SK-N-SH (cell line): ENCODE measurements at regions not wholly inside any gene's neighbourhood (a gene's known extent, or its start where the extent isn't known, plus 50 kb on each side); places are given as distances from the start of the nearest gene placed in this dataset.

Experiments used
- CTCF ChIA-PET: fragments of 300-600, 350-600 bp; formaldehyde crosslinking; extraction: SDS; loops from one replicate; lab custom pipeline; 2021; lab: Yijun Ruan, JAX
- POLR2A ChIA-PET: fragments of 350-600 bp; sonication (Branson Sonifier 250); formaldehyde crosslinking; extraction: SDS; loops from one replicate; lab custom pipeline; 2020; ENCODE audit warnings: antibody characterized with exemption, inconsistent platforms; lab: Yijun Ruan, JAX
- DNase-seq: peaks from one replicate; pipeline ENCODE4 v3.0.0; 2012
- H2AFZ ChIP-seq: fragments of 200-600 bp; sonication (generic); 2 replicates; pipeline ENCODE4 v1.8.1; 2016; ENCODE audit warnings: antibody characterized with exemption, mild to moderate bottlenecking, low read depth
- H3F3A ChIP-seq: fragments of 200-600 bp; sonication (generic); replicated peaks from 2 replicates; pipeline ENCODE3; 2016; ENCODE audit warnings: antibody characterized with exemption, mild to moderate bottlenecking; ENCODE audit not compliant: insufficient read depth
- H3K27ac ChIP-seq, 2 experiments: fragments of 200-500 bp in 1 of 2; fragments of 200-600 bp in 1 of 2; sonication (Bioruptor generic) in 1 of 2; sonication (generic), shearing (Covaris generic) in 1 of 2; 2 replicates each; pipeline versions ENCODE4 v1.5.1 to v1.6.1; 2014 to 2016; ENCODE audit warnings: low read depth in 2 of 2, inconsistent platforms in 1 of 2, low read length in 1 of 2, mild to moderate bottlenecking in 1 of 2, mixed read lengths in 1 of 2
- H3K27me3 ChIP-seq: fragments of 200-600 bp; sonication (generic), shearing (Covaris generic); 2 replicates; pipeline ENCODE4 v1.6.1; 2016; ENCODE audit warnings: mixed run types; ENCODE audit not compliant: insufficient read depth
- H3K36me3 ChIP-seq, 2 experiments: fragments of 200-500 bp in 1 of 2; fragments of 200-600 bp in 1 of 2; sonication (Bioruptor generic) in 1 of 2; sonication (generic) in 1 of 2; replicated peaks in 1 of 2; 2 replicates each; pipeline versions ENCODE3 to v1.5.1; 2014 to 2016; ENCODE audit warnings: low read length in 1 of 2, mild to moderate bottlenecking in 1 of 2; ENCODE audit not compliant: insufficient read depth in 2 of 2, control insufficient read depth in 1 of 2
- H3K4me1 ChIP-seq, 2 experiments: fragments of 200-500 bp in 1 of 2; fragments of 200-600 bp in 1 of 2; sonication (Bioruptor generic) in 1 of 2; sonication (generic), shearing (Covaris generic) in 1 of 2; 2 replicates each; pipeline versions ENCODE4 v1.5.1 to v1.6.1; 2014 to 2016; ENCODE audit warnings: low read depth in 1 of 2, low read length in 1 of 2, mixed run types in 1 of 2; ENCODE audit not compliant: insufficient read depth in 2 of 2, control insufficient read depth in 1 of 2
- H3K4me2 ChIP-seq: fragments of 200-600 bp; sonication (generic), shearing (Covaris generic); 2 replicates; pipeline ENCODE4 v1.6.1; 2017; ENCODE audit warnings: mixed run types
- H3K4me3 ChIP-seq, 2 experiments: fragments of 200-500 bp in 1 of 2; fragments of 200-600 bp in 1 of 2; sonication (Bioruptor generic) in 1 of 2; sonication (generic), shearing (Covaris generic) in 1 of 2; 2 replicates each; pipeline versions ENCODE4 v1.5.1 to v1.8.1; 2014 to 2016; ENCODE audit warnings: low read depth in 2 of 2, inconsistent platforms in 1 of 2, low read length in 1 of 2, mild to moderate bottlenecking in 1 of 2, mixed read lengths in 1 of 2, moderate library complexity in 1 of 2
- H3K79me2 ChIP-seq: fragments of 200-600 bp; sonication (generic); 2 replicates; pipeline ENCODE4 v1.8.1; 2017; ENCODE audit warnings: mild to moderate bottlenecking; ENCODE audit not compliant: insufficient read depth
- H3K9ac ChIP-seq: fragments of 200-600 bp; sonication (generic); 2 replicates; pipeline ENCODE4 v1.6.1; 2017; ENCODE audit warnings: mixed run types
- H3K9me2 ChIP-seq: fragments of 200-600 bp; sonication (generic); 2 replicates; pipeline ENCODE4 v1.6.1; 2017; ENCODE audit warnings: mixed run types
- H3K9me3 ChIP-seq: fragments of 200-600 bp; sonication (generic); 2 replicates; pipeline ENCODE4 v1.6.1; 2017; ENCODE audit warnings: mixed run types, mild to moderate bottlenecking, moderate library complexity
- H4K20me1 ChIP-seq: fragments of 200-600 bp; sonication (generic); 2 replicates; pipeline ENCODE4 v1.6.1; 2017; ENCODE audit warnings: mild to moderate bottlenecking, mixed run types; ENCODE audit not compliant: insufficient read depth
- CHD2 ChIP-seq: fragments of 150-350 bp; IDR thresholded peaks from 2 replicates; pipeline ENCODE4 v1.6.1; 2018; ENCODE audit warnings: low read length; ENCODE audit not compliant: partially characterized antibody
- EP300 ChIP-seq, 2 experiments: IDR thresholded peaks; 2 replicates each; pipeline versions ENCODE4 v1.4.0 to v1.6.1; 2012; ENCODE audit warnings: borderline replicate concordance in 1 of 2, low read depth in 1 of 2, low read length in 1 of 2
- FOSL2 ChIP-seq: IDR thresholded peaks from 2 replicates; pipeline ENCODE4 v1.4.0; 2012; ENCODE audit warnings: low read depth, mild to moderate bottlenecking, moderate library complexity, borderline replicate concordance
- FOXM1 ChIP-seq: IDR thresholded peaks from 2 replicates; pipeline ENCODE4 v1.4.0; 2012; ENCODE audit warnings: low read depth, mild to moderate bottlenecking
- GABPA ChIP-seq: IDR thresholded peaks from 2 replicates; pipeline ENCODE4 v1.4.0; 2012; ENCODE audit warnings: low read depth, mild to moderate bottlenecking
- GATA2 ChIP-seq: sonication (generic); formaldehyde crosslinking; IDR thresholded peaks from 2 replicates; pipeline ENCODE4 v1.5.0; 2020; ENCODE audit warnings: mild to moderate bottlenecking, missing genetic modification reagents
- MEF2A ChIP-seq: IDR thresholded peaks from 2 replicates; pipeline ENCODE4 v1.4.0; 2012; ENCODE audit warnings: low read depth, borderline replicate concordance
- NFIC ChIP-seq: IDR thresholded peaks from 2 replicates; pipeline ENCODE4 v1.4.0; 2012; ENCODE audit warnings: borderline replicate concordance
- NRF1 ChIP-seq: IDR thresholded peaks from 2 replicates; pipeline ENCODE4 v1.6.1; 2012; ENCODE audit warnings: low read depth, mild to moderate bottlenecking, low read length
- PBX3 ChIP-seq: IDR thresholded peaks from 2 replicates; pipeline ENCODE4; 2012
- RAD21 ChIP-seq: IDR thresholded peaks from 2 replicates; pipeline ENCODE4 v1.6.1; 2012; ENCODE audit warnings: mild to moderate bottlenecking, low read length
- RFX5 ChIP-seq: IDR thresholded peaks from 2 replicates; pipeline ENCODE4 v1.6.1; 2012; ENCODE audit warnings: mild to moderate bottlenecking, improper control_type of control experiment, low read length
- SMC3 ChIP-seq: IDR thresholded peaks from 2 replicates; pipeline ENCODE4 v1.6.1; 2012; ENCODE audit warnings: low read depth, low read length, improper control_type of control experiment
- TAF1 ChIP-seq: IDR thresholded peaks from 2 replicates; pipeline ENCODE4 v1.6.1; 2012; ENCODE audit warnings: low read depth, mild to moderate bottlenecking, low read length, moderate library complexity, borderline replicate concordance
- TCF12 ChIP-seq: IDR thresholded peaks from 2 replicates; pipeline ENCODE4 v1.4.0; 2012
- YY1 ChIP-seq: IDR thresholded peaks from 2 replicates; pipeline ENCODE4 v1.4.0; 2012; ENCODE audit warnings: low read depth, mild to moderate bottlenecking
- WGBS: methylation state at CpG from one replicate; pipeline ENCODE4 v1.1.6; 2017; ENCODE audit warnings: low lambda C conversion rate; 5-methylcytosine and 5-hydroxymethylcytosine counted together
- TF ChIP-seq, protein P1 (sequence below): IDR thresholded peaks from 2 replicates; pipeline ENCODE4 v1.4.0; 2012; ENCODE audit warnings: low read depth
- TF ChIP-seq, protein P2 (sequence below): IDR thresholded peaks from 2 replicates; pipeline ENCODE4 v1.4.0; 2012; ENCODE audit warnings: low read depth, borderline replicate concordance
- TF ChIP-seq, protein P3 (sequence below): IDR thresholded peaks from 2 replicates; pipeline ENCODE4 v1.6.1; 2012; ENCODE audit warnings: mild to moderate bottlenecking, low read depth, low read length, moderate library complexity

GRCh38 chr1:79603843-79604242, 597.3 kb upstream of the ADGRL4 start:
- ChIA-PET POLR2A (no interaction called here), CTCF (no interaction called here)
- no peak overlapping the region for H3K4me3 ChIP-seq
- H4K20me1 ChIP-seq = no peaks in the 10 kb centered on the region
- H3K4me1 ChIP-seq = no peaks in the 10 kb centered on the region; a peak in 1 of 4 replicates
- H2AFZ ChIP-seq = no peak overlapping the region
- H3K4me2 ChIP-seq = no peak overlapping the region
- no peak overlapping the region for H3K9ac ChIP-seq
- H3K79me2 ChIP-seq = no peaks in the 10 kb centered on the region
- H3K27ac ChIP-seq = no peak overlapping the region
- no peak for DNase-seq
- H3K9me2 ChIP-seq = no peaks in the 10 kb centered on the region
- H3K9me3 ChIP-seq = no peaks in the 10 kb centered on the region
- WGBS = 86% methylated on average over 2 of the region's 2 CpGs
- TF ChIP-seq RAD21 = no peak
- TF ChIP-seq PBX3 = no peak
- TF ChIP-seq MEF2A = no peak
- TF ChIP-seq FOSL2 = no peak
- no peak for TF ChIP-seq RFX5
- TF ChIP-seq NFIC = no peak
- no peak for TF ChIP-seq GATA2 (CRISPR knock-in tag)
- TF ChIP-seq TAF1 = no peak
- no peak for TF ChIP-seq YY1
- TF ChIP-seq FOXM1 = no peak
- no peak for TF ChIP-seq EP300 (IDR thresholded peaks at IDR 0.05; ENCODE audit: borderline replicate concordance in 1 of 2, low read depth in 1 of 2, low read length in 1 of 2)
- TF ChIP-seq, protein P1, sequence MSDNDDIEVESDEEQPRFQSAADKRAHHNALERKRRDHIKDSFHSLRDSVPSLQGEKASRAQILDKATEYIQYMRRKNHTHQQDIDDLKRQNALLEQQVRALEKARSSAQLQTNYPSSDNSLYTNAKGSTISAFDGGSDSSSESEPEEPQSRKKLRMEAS = no peak
- TF ChIP-seq CHD2 = no peak
- TF ChIP-seq SMC3 = no peak
- TF ChIP-seq, protein P2, sequence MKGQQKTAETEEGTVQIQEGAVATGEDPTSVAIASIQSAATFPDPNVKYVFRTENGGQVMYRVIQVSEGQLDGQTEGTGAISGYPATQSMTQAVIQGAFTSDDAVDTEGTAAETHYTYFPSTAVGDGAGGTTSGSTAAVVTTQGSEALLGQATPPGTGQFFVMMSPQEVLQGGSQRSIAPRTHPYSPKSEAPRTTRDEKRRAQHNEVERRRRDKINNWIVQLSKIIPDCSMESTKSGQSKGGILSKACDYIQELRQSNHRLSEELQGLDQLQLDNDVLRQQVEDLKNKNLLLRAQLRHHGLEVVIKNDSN = no peak
- TF ChIP-seq, protein P3, sequence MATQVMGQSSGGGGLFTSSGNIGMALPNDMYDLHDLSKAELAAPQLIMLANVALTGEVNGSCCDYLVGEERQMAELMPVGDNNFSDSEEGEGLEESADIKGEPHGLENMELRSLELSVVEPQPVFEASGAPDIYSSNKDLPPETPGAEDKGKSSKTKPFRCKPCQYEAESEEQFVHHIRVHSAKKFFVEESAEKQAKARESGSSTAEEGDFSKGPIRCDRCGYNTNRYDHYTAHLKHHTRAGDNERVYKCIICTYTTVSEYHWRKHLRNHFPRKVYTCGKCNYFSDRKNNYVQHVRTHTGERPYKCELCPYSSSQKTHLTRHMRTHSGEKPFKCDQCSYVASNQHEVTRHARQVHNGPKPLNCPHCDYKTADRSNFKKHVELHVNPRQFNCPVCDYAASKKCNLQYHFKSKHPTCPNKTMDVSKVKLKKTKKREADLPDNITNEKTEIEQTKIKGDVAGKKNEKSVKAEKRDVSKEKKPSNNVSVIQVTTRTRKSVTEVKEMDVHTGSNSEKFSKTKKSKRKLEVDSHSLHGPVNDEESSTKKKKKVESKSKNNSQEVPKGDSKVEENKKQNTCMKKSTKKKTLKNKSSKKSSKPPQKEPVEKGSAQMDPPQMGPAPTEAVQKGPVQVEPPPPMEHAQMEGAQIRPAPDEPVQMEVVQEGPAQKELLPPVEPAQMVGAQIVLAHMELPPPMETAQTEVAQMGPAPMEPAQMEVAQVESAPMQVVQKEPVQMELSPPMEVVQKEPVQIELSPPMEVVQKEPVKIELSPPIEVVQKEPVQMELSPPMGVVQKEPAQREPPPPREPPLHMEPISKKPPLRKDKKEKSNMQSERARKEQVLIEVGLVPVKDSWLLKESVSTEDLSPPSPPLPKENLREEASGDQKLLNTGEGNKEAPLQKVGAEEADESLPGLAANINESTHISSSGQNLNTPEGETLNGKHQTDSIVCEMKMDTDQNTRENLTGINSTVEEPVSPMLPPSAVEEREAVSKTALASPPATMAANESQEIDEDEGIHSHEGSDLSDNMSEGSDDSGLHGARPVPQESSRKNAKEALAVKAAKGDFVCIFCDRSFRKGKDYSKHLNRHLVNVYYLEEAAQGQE = no peak
- TF ChIP-seq NRF1 = no peak
- TF ChIP-seq TCF12 = no peak
- TF ChIP-seq GABPA = no peak
- H3F3A ChIP-seq = no peaks in the 10 kb centered on the region
- no peaks in the 10 kb centered on the region for H3K27me3 ChIP-seq
- H3K36me3 ChIP-seq = no peaks in the 10 kb centered on the region
